ENCODE measurements at regions not wholly inside any gene's neighbourhood (a gene's known extent, or its start where the extent isn't known, plus 50 kb on each side); places are given as distances from the start of the nearest gene placed in this dataset.

GRCh38 chr12:61044766-61045165 is 1215.4 kb upstream of the USP15 start:
- H3K4me3 ChIP-seq (ENCODE audit: low read depth, low read length): no peak overlapping the region
- TF ChIP-seq CTCF (conservative IDR thresholded peaks at IDR 0.05; ENCODE audit: low read depth, low read length): no peak
- no peak for DNase-seq (ENCODE audit: low read depth)

GRCh38 chr12:61070640-61071414 is 1189.4 kb upstream of the USP15 start:
- TF ChIP-seq CTCF (conservative IDR thresholded peaks at IDR 0.05; ENCODE audit: low read depth, low read length): no peak
- DNase-seq (ENCODE audit: low read depth): no peak
- H3K4me3 ChIP-seq (ENCODE audit: low read depth, low read length): no peak overlapping the region

GRCh38 chr12:61072717-61073116 is 1187.5 kb upstream of the USP15 start:
- DNase-seq (ENCODE audit: low read depth): no peak
- TF ChIP-seq CTCF (conservative IDR thresholded peaks at IDR 0.05; ENCODE audit: low read depth, low read length): no peak
- no peak overlapping the region for H3K4me3 ChIP-seq (ENCODE audit: low read depth, low read length)

GRCh38 chr12:61095111-61095510 is 1165.1 kb upstream of the USP15 start:
- TF ChIP-seq CTCF (conservative IDR thresholded peaks at IDR 0.05; ENCODE audit: low read depth, low read length): no peak
- no peak for DNase-seq (ENCODE audit: low read depth)

GRCh38 chr12:61098031-61098580 is 1162.1 kb upstream of the USP15 start:
- no peak for TF ChIP-seq CTCF (conservative IDR thresholded peaks at IDR 0.05; ENCODE audit: low read depth, low read length)
- DNase-seq (ENCODE audit: low read depth): no peak

More at GRCh38 chr12:61095111-61095510, 1165.1 kb upstream of the USP15 start:
- H3K4me3 ChIP-seq (ENCODE audit: low read depth, low read length): no peak overlapping the region

GRCh38 chr12:61107118-61107517 is 1153.1 kb upstream of the USP15 start:
- no peak overlapping the region for H3K4me3 ChIP-seq (ENCODE audit: low read depth, low read length)
- DNase-seq (ENCODE audit: low read depth): no peak
- TF ChIP-seq CTCF (conservative IDR thresholded peaks at IDR 0.05; ENCODE audit: low read depth, low read length): no peak

More at GRCh38 chr12:61098031-61098580, 1162.1 kb upstream of the USP15 start:
- no peak overlapping the region for H3K4me3 ChIP-seq (ENCODE audit: low read depth, low read length)

GRCh38 chr12:61111218-61111617 is 1149.0 kb upstream of the USP15 start:
- no peak for TF ChIP-seq CTCF (conservative IDR thresholded peaks at IDR 0.05; ENCODE audit: low read depth, low read length)
- DNase-seq (ENCODE audit: low read depth): no peak
- no peak overlapping the region for H3K4me3 ChIP-seq (ENCODE audit: low read depth, low read length)

All from epithelial cell of proximal tubule (primary cell).